NT2/D1 (cell line): ENCODE measurements at regions not wholly inside any gene's neighbourhood (a gene's known extent, or its start where the extent isn't known, plus 50 kb on each side); places are given as distances from the start of the nearest gene placed in this dataset.

Experiments
- DNase-seq: peaks from one replicate; pipeline ENCODE4 v3.0.0-alpha.2; 2011; ENCODE audit warnings: low read depth, low spot score
- H3K27me3 ChIP-seq: 2 replicates; pipeline ENCODE4 v1.6.0; 2011; ENCODE audit warnings: mild to moderate bottlenecking; ENCODE audit not compliant: insufficient read length, insufficient read depth
- H3K36me3 ChIP-seq: 2 replicates; pipeline ENCODE4 v1.6.1; 2011; ENCODE audit warnings: mild to moderate bottlenecking, low read length, mixed read lengths; ENCODE audit not compliant: insufficient read depth, insufficient read length
- H3K4me1 ChIP-seq: 2 replicates; pipeline ENCODE4 v1.5.1; 2011; ENCODE audit not compliant: insufficient read depth, insufficient read length
- H3K4me3 ChIP-seq: 2 replicates; pipeline ENCODE4 v1.5.1; 2011; ENCODE audit warnings: low read depth; ENCODE audit not compliant: insufficient read length
- H3K9ac ChIP-seq: 2 replicates; pipeline ENCODE4 v1.6.0; 2011; ENCODE audit warnings: low read depth; ENCODE audit not compliant: insufficient read length
- H3K9me3 ChIP-seq: 2 replicates; pipeline ENCODE4 v1.5.1; 2011; ENCODE audit warnings: mild to moderate bottlenecking, low read length; ENCODE audit not compliant: insufficient read depth
- SUZ12 ChIP-seq: IDR thresholded peaks from 2 replicates; pipeline ENCODE4 v1.6.1; 2011; ENCODE audit not compliant: insufficient read length, insufficient read depth; ENCODE audit errors: extremely low read depth
- YY1 ChIP-seq: IDR thresholded peaks from 2 replicates; pipeline ENCODE4 v1.6.1; 2011; ENCODE audit not compliant: insufficient read length, insufficient read depth
- ZNF274 ChIP-seq: IDR thresholded peaks from 2 replicates; pipeline ENCODE4 v1.6.1; 2011; ENCODE audit warnings: mild to moderate bottlenecking, low read depth, low read length

- no peaks in the 10 kb centered on the region for H3K36me3 ChIP-seq
- no peak for DNase-seq
- H3K9ac ChIP-seq = no peak overlapping the region
- TF ChIP-seq SUZ12 (no peak), ZNF274 (no peak), YY1 (no peak)
- no peaks in the 10 kb centered on the region for H3K9me3 ChIP-seq
- no peak overlapping the region for H3K4me3 ChIP-seq
- no peaks in the 10 kb centered on the region for H3K4me1 ChIP-seq
- H3K27me3 ChIP-seq = no peaks in the 10 kb centered on the region
These were observed 596.0 kb downstream of the SLC16A7 start for GRCh38 chr12:60191676-60192359.

DNA sequence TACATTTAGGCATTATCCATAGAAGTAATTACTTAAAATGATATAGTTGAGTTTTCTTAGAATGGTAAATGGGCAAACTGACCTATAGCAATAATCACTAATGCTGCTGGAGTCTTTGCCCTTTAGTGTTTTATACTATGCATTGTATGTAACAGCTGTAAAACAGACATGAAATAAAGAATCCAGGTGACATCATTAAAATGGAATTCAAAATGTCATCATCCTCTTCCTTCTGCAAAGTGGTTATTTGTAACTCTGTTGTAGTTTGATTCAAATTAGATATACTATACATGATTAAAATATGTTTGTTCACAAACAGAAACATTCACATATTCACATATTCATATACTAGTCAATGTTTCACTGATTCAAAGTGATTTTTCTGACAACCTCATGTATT lies 598.8 kb downstream of the SLC16A7 start:
- Histone ChIP-seq H3K9ac (no peak overlapping the region), H3K36me3 (no peaks in the 10 kb centered on the region), H3K9me3 (no peaks in the 10 kb centered on the region), H3K4me1 (no peaks in the 10 kb centered on the region), H3K27me3 (no peaks in the 10 kb centered on the region), H3K4me3 (no peak overlapping the region)
- TF ChIP-seq SUZ12 (no peak), ZNF274 (no peak), YY1 (no peak)
- DNase-seq = no peak

DNA sequence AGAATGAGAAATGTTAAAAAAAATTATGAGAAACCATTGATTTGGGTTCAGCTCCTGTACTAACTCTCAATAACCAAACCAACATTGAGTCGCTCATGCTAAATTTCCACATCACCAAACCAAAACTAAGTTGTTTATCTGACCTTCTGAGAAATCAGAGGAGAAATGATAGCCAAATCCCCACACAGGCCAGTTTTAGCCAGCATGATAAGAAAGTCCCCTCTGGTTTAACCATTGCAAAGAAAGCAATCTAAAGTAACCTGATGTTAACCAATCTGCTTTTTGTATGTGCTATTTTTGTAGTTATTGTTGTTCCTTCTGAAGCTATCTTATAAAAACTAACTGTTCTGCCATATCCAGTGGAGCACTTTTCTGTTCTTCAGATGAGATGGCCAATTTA lies 599.7 kb downstream of the SLC16A7 start:
- Histone ChIP-seq H3K9ac (no peak overlapping the region), H3K36me3 (no peaks in the 10 kb centered on the region), H3K27me3 (no peaks in the 10 kb centered on the region), H3K4me1 (no peaks in the 10 kb centered on the region), H3K4me3 (no peak overlapping the region), H3K9me3 (no peaks in the 10 kb centered on the region)
- TF ChIP-seq SUZ12 (no peak), ZNF274 (no peak), YY1 (no peak)
- DNase-seq = no peak

GRCh38 chr12:60196366-60196765 lies 600.5 kb downstream of the SLC16A7 start:
- Histone ChIP-seq H3K4me3 (no peak overlapping the region), H3K4me1 (no peaks in the 10 kb centered on the region), H3K9ac (no peak overlapping the region), H3K27me3 (no peaks in the 10 kb centered on the region), H3K36me3 (no peaks in the 10 kb centered on the region), H3K9me3 (no peaks in the 10 kb centered on the region)
- no peak for DNase-seq
- no peak for TF ChIP-seq SUZ12
- TF ChIP-seq YY1 = no peak
- TF ChIP-seq ZNF274 = no peak

DNA sequence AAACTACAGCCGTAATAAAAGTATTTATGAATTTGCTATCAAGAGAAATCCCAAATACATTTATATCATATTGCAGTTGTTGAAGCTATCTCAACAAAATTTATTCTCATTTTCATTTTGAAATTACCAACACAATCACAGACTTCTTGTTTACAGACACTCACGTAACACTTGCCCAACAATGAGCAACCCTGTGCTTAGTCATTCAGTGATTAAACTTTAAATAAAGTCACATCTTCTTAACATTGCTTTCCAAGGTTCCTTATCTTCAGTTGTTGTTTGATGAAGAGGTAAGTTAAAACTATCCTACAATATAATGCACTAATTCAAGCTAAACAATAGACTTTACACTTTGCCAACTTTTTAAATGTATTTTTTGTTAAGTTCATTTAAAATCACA lies 601.8 kb downstream of the SLC16A7 start:
- H3K9me3 ChIP-seq = no peaks in the 10 kb centered on the region
- H3K4me1 ChIP-seq = no peaks in the 10 kb centered on the region
- no peak overlapping the region for H3K4me3 ChIP-seq
- no peaks in the 10 kb centered on the region for H3K36me3 ChIP-seq
- TF ChIP-seq SUZ12 (no peak), YY1 (no peak), ZNF274 (no peak)
- no peak overlapping the region for H3K9ac ChIP-seq
- DNase-seq = no peak
- H3K27me3 ChIP-seq = no peaks in the 10 kb centered on the region

- no peak overlapping the region for H3K4me3 ChIP-seq
- no peaks in the 10 kb centered on the region for H3K9me3 ChIP-seq
These were observed 606.1 kb downstream of the SLC16A7 start for GRCh38 chr12:60201891-60202290.

GRCh38 chr12:60205500-60205899 lies 609.7 kb downstream of the SLC16A7 start:
- H3K9ac ChIP-seq = no peak overlapping the region
- no peaks in the 10 kb centered on the region for H3K4me1 ChIP-seq
- DNase-seq = no peak
- H3K9me3 ChIP-seq = no peaks in the 10 kb centered on the region
- no peaks in the 10 kb centered on the region for H3K36me3 ChIP-seq
- no peaks in the 10 kb centered on the region for H3K27me3 ChIP-seq
- H3K4me3 ChIP-seq = no peak overlapping the region
- no peak for TF ChIP-seq SUZ12
- TF ChIP-seq YY1 = no peak
- no peak for TF ChIP-seq ZNF274

More at GRCh38 chr12:60201891-60202290, 606.1 kb downstream of the SLC16A7 start:
- H3K4me1 ChIP-seq = no peaks in the 10 kb centered on the region
- no peak for DNase-seq
- no peak overlapping the region for H3K9ac ChIP-seq
- H3K36me3 ChIP-seq = no peaks in the 10 kb centered on the region
- no peaks in the 10 kb centered on the region for H3K27me3 ChIP-seq
- TF ChIP-seq SUZ12 (no peak), YY1 (no peak), ZNF274 (no peak)

DNA sequence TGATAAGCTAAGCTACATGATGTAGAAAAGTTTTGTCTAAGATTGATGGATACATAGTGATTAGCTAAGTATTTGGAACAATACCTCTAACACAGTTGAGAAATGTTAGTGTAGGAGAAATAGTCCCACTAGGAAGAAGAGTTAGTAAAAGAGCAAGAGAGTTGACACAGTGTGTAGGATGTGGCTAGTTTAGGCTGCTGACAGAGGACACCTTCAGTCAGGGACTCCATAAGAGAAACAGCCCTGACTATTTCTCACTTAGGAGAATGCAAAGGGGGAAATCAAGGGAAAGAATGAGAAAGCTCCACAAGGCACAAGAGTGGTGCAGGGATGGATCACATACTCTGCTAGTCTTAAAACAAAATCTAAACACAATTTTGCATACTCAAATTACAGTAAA lies 613.7 kb downstream of the SLC16A7 start:
- no peak overlapping the region for H3K4me3 ChIP-seq
- no peak for DNase-seq
- H3K9ac ChIP-seq = no peak overlapping the region

More for the DNA sequence above, 613.7 kb downstream of the SLC16A7 start:
- no peak for TF ChIP-seq SUZ12
- TF ChIP-seq ZNF274 = no peak
- TF ChIP-seq YY1 = no peak
- Histone ChIP-seq H3K27me3 (no peaks in the 10 kb centered on the region), H3K36me3 (no peaks in the 10 kb centered on the region), H3K4me1 (no peaks in the 10 kb centered on the region), H3K9me3 (peaks cover 12% of the 10 kb centered on the region; the same call in 1 of the 2 replicates)
